Adrenal gland (tissue), 5 donors: ENCODE measurements at regions not wholly inside any gene's neighbourhood (a gene's known extent, or its start where the extent isn't known, plus 50 kb on each side); places are given as distances from the start of the nearest gene placed in this dataset.

Experiments used
- POLR2A ChIP-seq, 2 donors: fragments of 450-650 bp; IDR thresholded peaks; one replicate each; pipeline ENCODE4 v1.6.1; 2017; ENCODE audit warnings: antibody characterized with exemption in 2 of 2, mild to moderate bottlenecking in 2 of 2, moderate library complexity in 1 of 2
- TF ChIP-seq, protein P1 (sequence below), 6 experiments: fragments of 450-650 bp in 4 of 6; fragments of 200-600 bp in 2 of 6; sonication (generic) in 1 of 6; IDR thresholded peaks; 1 replicate in 5 of 6; 2 replicates in 1 of 6; pipeline versions ENCODE4 v1.5.1 to v1.8.0; 2016 to 2021; ENCODE audit warnings: antibody characterized with exemption in 6 of 6, mild to moderate bottlenecking in 2 of 6, moderate library complexity in 1 of 6
- donor health status: DM: no; HTN: no; CAD: no.

DNA sequence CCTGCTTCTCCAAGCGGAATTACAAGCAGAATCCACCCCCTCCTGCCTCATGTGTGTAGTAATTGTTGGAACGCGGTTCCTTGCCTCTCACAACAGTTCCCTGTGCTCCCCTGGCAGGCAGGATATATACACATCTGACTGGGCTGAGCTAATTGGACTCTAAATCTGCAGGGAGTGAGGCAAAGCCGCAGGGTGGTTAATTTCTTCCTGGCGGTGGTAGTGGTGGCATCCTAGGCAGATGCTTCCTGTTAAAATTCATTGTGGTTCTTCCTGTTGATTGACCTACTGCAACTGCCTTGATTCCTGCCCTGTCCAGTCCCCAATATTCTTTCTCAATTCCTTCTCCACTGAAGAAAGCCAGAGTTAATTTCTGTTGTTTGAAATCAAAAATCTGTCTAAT is 202.9 kb upstream of the PROK2 start:
- TF ChIP-seq, protein P1, sequence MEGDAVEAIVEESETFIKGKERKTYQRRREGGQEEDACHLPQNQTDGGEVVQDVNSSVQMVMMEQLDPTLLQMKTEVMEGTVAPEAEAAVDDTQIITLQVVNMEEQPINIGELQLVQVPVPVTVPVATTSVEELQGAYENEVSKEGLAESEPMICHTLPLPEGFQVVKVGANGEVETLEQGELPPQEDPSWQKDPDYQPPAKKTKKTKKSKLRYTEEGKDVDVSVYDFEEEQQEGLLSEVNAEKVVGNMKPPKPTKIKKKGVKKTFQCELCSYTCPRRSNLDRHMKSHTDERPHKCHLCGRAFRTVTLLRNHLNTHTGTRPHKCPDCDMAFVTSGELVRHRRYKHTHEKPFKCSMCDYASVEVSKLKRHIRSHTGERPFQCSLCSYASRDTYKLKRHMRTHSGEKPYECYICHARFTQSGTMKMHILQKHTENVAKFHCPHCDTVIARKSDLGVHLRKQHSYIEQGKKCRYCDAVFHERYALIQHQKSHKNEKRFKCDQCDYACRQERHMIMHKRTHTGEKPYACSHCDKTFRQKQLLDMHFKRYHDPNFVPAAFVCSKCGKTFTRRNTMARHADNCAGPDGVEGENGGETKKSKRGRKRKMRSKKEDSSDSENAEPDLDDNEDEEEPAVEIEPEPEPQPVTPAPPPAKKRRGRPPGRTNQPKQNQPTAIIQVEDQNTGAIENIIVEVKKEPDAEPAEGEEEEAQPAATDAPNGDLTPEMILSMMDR (IDR thresholded peaks at IDR 0.05): no peak
- TF ChIP-seq POLR2A (IDR thresholded peaks at IDR 0.05): no peak
